Astrocyte of the cerebellum (primary cell): ENCODE measurements at regions not wholly inside any gene's neighbourhood (a gene's known extent, or its start where the extent isn't known, plus 50 kb on each side); places are given as distances from the start of the nearest gene placed in this dataset.

Experiments used
- DNase-seq: peaks from one replicate; pipeline ENCODE4 v3.0.0-alpha.2; 2011; ENCODE audit warnings: low read depth
- H3K4me3 ChIP-seq: 2 replicates; pipeline ENCODE4 v1.5.1; 2011; ENCODE audit warnings: mild to moderate bottlenecking, low read depth, low read length, moderate library complexity
- in situ Hi-C: cut with HindIII; loops from 2 replicates; pipeline ENCODE4 v1.10.0; 2017; ENCODE audit warnings: low sequenced_read_pairs
- TF ChIP-seq, protein P1 (sequence below): IDR thresholded peaks from 2 replicates; pipeline ENCODE4 v1.5.1; 2012; ENCODE audit warnings: low read length, low read depth, moderate library complexity, mild to moderate bottlenecking; ENCODE audit errors: missing control alignments

DNA sequence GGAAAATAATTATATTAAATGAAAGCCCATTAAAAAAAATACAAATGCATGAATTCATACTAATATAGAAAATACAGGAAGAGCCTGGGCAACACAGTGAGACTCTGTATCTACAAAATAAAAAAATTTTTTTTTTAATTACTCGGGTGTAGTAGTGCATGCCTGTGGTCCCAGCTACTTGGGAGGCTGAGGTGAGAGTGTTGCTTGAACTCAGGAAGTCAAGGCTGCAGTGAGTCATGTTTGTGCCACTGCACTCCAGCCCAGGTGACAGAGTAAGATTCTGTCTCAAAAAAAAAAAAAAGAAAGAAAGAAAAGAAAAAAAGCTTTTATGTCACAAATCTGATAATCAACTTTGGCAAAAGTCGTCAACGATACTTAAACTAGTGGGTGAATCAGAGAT lies 80.6 kb upstream of the PLEKHA5 start:
- DNase-seq: no peak
- no peak overlapping the region for H3K4me3 ChIP-seq
- in situ Hi-C loops: no loop called here
- TF ChIP-seq, protein P1, sequence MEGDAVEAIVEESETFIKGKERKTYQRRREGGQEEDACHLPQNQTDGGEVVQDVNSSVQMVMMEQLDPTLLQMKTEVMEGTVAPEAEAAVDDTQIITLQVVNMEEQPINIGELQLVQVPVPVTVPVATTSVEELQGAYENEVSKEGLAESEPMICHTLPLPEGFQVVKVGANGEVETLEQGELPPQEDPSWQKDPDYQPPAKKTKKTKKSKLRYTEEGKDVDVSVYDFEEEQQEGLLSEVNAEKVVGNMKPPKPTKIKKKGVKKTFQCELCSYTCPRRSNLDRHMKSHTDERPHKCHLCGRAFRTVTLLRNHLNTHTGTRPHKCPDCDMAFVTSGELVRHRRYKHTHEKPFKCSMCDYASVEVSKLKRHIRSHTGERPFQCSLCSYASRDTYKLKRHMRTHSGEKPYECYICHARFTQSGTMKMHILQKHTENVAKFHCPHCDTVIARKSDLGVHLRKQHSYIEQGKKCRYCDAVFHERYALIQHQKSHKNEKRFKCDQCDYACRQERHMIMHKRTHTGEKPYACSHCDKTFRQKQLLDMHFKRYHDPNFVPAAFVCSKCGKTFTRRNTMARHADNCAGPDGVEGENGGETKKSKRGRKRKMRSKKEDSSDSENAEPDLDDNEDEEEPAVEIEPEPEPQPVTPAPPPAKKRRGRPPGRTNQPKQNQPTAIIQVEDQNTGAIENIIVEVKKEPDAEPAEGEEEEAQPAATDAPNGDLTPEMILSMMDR: no peak

DNA sequence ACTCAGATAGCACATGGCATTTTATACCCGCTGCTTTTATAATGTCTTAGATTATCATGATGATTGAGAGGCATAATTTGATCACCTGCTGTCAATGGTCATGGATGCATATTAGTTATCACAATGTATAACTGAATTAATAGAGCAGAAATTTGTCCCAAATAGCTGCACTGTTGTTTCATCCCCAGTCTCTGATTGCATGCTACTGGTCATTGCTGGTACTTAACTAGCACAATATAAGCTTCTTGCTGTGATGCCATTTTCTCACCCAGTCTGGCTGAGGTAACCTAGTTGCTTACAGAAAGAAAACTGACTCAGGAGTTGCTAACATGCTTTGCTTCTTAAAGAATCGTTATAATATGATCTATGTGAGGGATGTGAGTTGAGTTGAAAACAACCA lies 76.8 kb upstream of the PLEKHA5 start:
- DNase-seq: no peak
- no peak overlapping the region for H3K4me3 ChIP-seq
- in situ Hi-C loops: no loop called here
- TF ChIP-seq, protein P1: no peak

DNA sequence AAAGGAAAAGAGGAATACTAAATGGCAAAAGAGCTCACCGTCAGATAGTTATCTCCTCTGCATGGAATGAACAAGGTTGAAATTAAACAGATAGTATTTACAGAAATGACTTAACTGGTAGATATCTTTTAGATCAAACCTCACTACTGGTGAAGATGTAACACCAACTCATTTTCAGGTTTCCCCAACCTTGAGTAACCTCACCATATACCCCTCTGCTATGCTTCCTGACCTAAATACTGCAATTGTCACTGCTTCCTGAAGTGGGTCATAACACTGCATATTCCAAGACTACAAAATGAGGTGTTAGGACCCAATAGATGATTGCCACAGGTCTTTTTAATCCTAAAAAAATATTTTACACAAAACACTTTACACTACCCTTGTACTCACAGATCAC lies 76.3 kb upstream of the PLEKHA5 start:
- H3K4me3 ChIP-seq: no peak overlapping the region
- in situ Hi-C loops: no loop called here
- no peak for DNase-seq
- TF ChIP-seq, protein P1: no peak

DNA sequence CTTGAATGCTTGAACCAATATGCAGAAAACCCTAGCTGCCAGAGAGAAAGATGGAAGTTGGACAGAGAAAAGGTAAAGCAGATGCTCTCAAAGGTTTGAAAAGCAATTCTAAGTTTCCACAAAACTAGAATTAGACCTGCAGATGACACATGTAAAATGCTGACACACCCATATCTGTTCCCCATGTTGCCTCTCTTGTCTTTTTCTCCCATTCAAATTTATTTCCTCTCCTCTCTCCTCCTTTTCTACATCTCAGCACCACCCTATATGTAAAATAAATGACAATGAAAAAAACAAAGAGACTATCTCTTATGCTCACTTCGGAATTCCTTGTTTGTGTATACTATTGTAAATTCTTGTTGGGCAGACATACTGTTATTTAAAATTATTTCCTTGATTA lies 75.5 kb upstream of the PLEKHA5 start:
- in situ Hi-C loops: no loop called here
- H3K4me3 ChIP-seq: no peak overlapping the region
- no peak for DNase-seq
- TF ChIP-seq, protein P1: no peak

DNA sequence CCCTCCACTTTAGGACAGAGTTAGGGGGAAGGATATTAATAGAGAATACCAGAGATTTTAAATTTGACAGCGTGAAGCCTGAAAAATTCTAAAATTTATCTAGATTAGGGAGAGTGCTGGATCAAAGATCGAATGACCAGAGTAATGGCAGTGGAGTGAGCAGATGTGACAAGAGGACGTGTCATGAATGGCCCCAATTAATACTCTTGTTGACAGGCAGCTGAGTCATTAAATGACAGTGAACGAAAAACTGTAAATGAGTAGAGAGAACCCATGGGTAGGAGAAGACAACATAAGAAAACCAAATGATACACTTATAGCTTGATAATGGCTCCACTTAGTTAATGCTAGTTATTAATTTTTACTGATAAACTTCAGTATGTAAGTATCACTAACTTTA lies 73.9 kb upstream of the PLEKHA5 start:
- TF ChIP-seq, protein P1: no peak

DNA sequence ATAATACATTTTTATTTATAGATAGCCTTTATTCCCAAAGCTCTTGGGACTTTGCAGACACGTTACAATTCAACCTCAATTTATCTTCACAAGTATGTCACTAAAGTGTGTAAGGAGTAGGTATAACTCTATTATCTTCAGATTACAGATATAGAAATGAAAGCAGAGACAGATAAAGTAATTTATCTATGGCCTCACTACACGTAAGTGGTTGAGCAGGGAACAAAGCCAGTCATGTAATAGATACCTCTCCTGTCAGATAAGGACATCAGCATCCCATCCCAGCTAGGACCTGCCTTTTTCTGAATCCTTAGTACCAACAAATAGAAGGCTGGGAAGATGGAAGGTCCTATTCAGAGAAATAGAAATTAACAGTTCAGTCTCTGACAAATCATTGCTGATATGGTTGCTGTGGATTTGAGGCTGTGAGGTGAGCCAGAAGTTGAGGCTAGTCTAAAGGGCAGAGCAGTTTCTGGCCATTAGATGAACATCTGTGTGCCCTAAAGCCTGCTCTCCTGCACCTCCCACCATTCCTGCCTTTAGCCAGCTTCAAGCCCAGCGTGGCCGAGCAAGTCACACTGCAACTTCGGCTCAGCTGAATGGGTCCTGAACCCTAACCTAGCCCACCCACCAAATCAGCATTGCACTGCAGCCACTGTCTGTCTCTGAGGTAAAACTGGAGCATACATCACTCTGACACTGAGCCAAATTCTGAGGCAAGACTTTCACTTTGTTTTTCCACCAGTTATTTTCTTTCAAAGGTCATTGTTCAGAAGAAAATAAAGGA lies 71.1 kb upstream of the PLEKHA5 start:
- no peak overlapping the region for H3K4me3 ChIP-seq
- in situ Hi-C loops: no loop called here
- peak; percentile 13 for DNase-seq
- TF ChIP-seq, protein P1: no peak

More for the DNA sequence above, 73.9 kb upstream of the PLEKHA5 start:
- H3K4me3 ChIP-seq: no peak overlapping the region
- no peak for DNase-seq
- in situ Hi-C loops: no loop called here
